Stimulated activated CD4-positive, alpha-beta T cell treated with anti-CD3 and anti-CD28 coated beads, TNF-alpha, amount 100 ng/mL, for 24 hours (primary cell): ENCODE measurements at regions not wholly inside any gene's neighbourhood (a gene's known extent, or its start where the extent isn't known, plus 50 kb on each side); places are given as distances from the start of the nearest gene placed in this dataset.
"Not testable (repeated sequence)": the region's sequence is repeated elsewhere in the genome, so short reads cannot be mapped to it uniquely, and the experiment has no call there.

Experiments
- DNase-seq, 3 experiments: peaks; one replicate each; pipeline ENCODE4 v3.0.0-alpha.2; 2020; ENCODE audit warnings: low read depth in 3 of 3

DNA sequence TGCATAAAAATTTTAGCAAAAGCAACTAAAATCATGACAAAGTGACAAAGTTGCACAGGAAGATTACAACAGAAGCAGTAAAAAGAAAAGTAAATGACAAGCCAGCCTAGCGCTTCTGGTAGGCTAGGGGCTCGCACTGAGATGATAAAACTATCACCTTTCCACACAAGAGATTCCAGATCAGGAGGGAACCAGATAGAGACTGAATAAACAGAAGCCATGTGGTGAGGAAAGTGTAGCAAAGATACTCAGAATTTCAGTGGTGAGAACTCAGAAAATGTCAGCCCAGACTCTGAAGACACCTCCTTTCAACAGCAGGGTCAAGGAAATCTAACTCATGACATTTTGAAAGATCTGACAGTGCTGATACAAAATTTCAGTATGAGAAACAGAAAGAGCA is 77.4 kb upstream of the DNAJC10 start:
- DNase-seq = no peak

DNA sequence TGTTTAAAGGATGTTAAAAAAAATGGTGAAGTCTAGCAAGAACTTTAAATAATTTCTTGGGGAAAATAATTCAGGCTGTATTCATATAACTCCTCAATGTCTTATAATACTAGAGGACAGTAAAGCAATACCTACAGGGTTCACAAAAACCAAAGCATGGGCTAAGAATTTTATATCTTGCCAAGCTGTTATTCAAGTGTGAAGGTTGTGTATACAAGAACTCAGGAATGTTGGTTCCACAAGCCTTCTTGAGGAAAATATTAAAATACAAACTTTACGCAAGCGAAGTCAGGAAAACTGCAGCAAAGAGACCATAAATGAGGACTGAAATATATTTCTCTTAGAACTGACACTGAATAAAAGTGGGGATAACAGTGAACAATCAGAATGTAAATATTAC is 76.1 kb upstream of the DNAJC10 start:
- no peak for DNase-seq

DNA sequence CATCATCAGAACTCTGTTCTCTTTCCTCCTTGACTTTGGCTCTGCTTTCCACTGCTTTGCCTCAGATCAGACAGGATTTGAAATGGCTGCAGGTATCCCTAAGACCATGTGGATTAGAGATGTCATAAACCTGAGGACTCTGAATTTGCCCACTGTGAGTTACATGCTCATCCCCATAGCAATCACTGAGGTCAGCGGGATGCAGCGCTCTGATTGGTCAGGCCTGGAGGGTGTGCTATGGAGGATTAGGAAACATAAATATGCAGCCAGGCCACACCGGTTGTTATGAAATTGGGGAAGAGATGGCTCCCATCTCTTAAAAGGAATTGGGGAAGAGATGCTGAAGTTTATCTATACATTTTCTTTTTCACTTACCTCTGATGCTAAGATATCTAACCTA is 73.7 kb upstream of the DNAJC10 start:
- DNase-seq = peak in 1 of 3 experiments; percentile 13

DNA sequence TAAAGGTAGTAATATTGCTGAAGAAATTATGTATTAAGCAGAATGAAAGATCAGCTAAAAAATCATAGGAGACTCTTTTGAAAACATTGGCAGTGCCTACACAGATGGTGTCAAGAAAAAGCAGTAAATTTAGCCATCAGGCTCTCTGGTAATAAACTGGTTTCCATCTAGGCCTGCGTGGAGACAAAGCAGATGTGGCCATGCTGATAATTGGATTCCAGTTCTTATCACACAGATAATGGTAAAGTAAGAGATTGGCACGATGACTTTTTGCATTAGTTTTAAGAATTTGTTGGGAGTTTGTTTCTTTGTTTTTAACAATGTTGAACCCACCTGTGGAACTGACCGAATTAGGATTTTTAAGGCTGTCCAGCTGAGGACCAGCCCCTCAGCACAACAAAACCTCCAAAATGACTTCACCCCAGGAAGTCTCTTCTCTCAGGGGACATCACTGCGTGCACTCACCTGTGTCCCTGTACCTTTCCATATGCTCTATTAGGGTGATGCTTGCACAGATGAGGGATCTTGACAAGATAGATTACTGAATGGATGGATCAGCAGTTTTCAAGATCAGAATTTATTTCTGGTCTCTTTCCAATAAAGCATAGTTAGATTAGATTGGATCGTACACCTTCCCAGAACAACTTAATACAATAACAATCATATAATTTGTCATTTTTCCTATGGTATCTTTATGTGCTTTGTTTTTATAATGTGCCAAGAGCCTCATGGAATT is 69.1 kb upstream of the DNAJC10 start:
- no peak for DNase-seq

DNA sequence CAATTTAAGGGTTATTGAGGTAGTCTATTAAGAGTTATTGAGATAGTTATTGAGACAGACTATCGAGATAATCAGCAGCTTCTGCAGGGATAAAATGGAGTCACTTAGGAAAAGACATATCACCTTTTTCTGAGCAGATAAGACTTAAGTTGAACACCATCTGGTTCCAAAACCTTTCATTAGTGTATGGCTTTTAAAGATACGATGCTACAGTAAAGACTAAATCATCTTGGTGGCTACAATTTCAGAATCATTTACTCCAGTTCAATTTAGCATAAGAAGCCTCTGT is 68.6 kb upstream of the DNAJC10 start:
- DNase-seq = no peak

DNA sequence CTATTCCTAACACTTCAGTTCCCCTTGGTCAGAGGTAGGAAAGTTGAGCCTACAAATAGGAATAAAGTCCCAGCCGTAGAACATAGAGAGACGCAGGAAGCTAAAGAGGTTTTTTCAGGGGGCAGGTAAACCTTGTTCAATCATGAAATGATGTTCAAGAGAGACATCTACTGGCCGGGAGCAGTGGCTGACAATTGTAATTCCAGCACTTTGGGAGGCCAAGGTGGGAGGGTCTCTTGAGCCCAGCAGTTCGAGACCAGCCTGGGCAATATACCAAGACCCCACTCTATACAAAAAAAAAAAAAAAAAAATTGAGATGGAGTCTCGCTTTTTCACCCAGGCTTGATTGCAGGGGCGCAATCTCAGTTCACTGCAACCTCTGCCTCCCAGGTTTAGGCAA is 66.7 kb upstream of the DNAJC10 start:
- DNase-seq = no peak

DNA sequence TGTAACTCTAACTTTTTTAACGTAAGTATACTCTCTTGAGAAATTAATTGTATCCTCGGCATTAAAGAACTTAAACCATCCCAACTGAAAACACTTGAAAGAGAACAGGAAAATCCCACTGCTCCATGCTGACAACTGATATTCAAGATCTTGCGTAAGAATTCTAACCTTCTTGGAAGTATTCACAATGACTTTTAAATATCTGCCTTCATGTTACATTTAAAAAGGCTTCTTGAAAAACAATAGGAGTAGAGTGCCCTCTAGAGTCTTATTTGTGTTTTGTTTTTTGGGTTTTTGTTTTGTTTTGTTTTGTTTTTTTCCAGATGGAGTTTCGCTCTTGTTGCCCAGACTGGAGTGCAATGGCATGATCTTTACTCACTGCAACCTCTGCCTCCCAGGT is 65.4 kb upstream of the DNAJC10 start:
- DNase-seq = no peak

DNA sequence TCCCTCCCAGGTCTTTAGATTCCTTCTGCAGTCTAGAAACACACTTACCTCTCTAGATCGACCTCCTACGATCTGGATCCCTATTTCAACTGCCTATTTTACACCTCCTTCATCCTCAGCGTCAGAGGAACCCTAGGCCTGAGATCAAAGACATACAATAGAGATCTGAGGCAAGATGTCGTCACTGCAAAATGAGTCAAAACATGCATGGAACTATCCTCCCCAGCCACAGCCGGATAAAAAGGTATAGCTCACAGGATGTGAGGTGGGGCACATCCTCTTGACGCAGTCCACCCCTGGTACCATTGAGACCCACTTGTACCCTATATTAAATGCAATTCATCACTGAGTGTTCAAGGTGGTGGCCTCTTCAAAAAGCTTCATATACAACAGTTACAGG is 63.7 kb upstream of the DNAJC10 start:
- DNase-seq = peak in 1 of 3 experiments; percentile 1

DNA sequence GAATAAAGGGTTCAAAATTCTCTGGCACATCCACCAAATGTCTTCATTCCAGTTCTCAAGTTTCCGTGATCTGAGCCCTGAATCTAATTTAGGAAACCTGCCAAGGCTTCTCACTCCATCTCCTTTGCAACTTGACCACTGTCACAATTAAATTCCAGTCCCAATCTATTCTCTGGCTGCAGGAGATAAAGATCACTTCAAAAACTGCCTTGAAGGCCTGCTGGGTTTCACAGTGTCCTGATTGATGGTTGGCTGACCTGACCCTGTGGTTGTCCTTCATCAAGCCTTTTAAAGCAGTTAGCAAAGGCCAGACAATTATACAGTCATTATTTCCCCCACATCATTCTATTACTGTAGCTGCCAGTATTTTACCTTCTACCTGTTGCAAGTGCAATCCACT is 60.3 kb upstream of the DNAJC10 start:
- DNase-seq = no peak

DNA sequence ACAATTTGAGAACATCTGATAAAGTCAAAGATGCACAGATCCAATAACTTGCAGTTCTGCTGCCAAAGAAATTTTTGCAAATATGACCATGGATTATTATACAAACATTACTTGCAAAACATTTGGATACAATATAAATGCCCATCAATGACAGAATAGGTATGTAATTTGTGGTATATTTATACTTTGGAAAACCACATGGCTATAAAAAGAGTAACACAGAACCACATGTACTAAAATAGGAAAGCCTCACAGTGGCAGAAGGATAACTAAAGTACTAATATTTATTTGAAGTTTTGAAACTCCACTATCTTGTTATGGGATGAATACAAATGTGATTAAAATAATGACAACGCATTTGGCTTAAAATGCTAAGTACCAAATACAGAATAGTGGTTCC is 51.8 kb upstream of the DNAJC10 start:
- DNase-seq = no peak

DNA sequence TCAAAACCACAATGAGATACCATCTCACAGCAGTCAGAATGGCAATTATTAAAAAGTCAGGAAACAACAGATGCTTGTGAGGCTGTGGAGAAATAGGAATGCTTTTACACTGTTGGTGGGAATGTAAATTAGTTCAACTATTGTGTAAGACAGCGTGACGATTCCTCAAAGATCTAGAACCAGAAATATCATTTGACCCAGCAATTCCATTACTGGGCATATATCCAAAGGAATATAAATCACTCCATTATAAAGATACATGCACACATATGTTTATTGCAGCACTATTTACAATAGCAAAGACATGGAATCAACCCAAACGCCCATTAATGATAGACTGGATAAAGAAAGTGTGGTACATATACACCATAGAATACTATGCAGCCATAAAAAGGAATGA is 50.6 kb upstream of the DNAJC10 start:
- DNase-seq = not testable (repeated sequence)
